ENCODE measurements at regions not wholly inside any gene's neighbourhood (a gene's known extent, or its start where the extent isn't known, plus 50 kb on each side); places are given as distances from the start of the nearest gene placed in this dataset.

- Histone ChIP-seq H3K36me3 (no peaks in the 10 kb centered on the region), H3K27ac (replicated peaks in 1 of 4) (no peak overlapping the region), H3K4me3 (no peak overlapping the region), H3K4me1 (peaks cover 7 to 23% (median 14%) of the 10 kb centered on the region in 4 donors), H3K27me3 (no peaks in the 10 kb centered on the region), H3K9me3 (no peaks in the 10 kb centered on the region)
- 73% methylated on average over 2 of the region's 2 CpGs for WGBS
- DNase-seq (ENCODE audit: extremely low spot score), result no peak
- intact Hi-C loops (cut with DNase I), result no loop called here
- TF ChIP-seq POLR2AphosphoS5 (IDR thresholded peaks at IDR 0.05) (no peak), CTCF (IDR thresholded peaks at IDR 0.05) (no peak), EP300 (IDR thresholded peaks at IDR 0.05) (no peak), POLR2A (IDR thresholded peaks at IDR 0.05; ENCODE audit: low read depth) (no peak)
Measured at GRCh38 chr6:22658183-22658582, 88.8 kb downstream of the HDGFL1 start.

- no peak overlapping the region for H3K4me3 ChIP-seq
- DNase-seq (ENCODE audit: extremely low spot score), result no peak
- H3K27me3 ChIP-seq, result no peaks in the 10 kb centered on the region
- H3K27ac ChIP-seq (replicated peaks in 1 of 4), result no peak overlapping the region
- 67% methylated on average over 1 of the region's 1 CpG for WGBS
- no peaks in the 10 kb centered on the region for H3K36me3 ChIP-seq
- H3K9me3 ChIP-seq, result no peaks in the 10 kb centered on the region
- H3K4me1 ChIP-seq, result peaks cover 7 to 23% (median 11%) of the 10 kb centered on the region in 4 donors
- intact Hi-C loops (cut with DNase I), result no loop called here
- no peak for TF ChIP-seq POLR2AphosphoS5 (IDR thresholded peaks at IDR 0.05)
- no peak for TF ChIP-seq EP300 (IDR thresholded peaks at IDR 0.05)
- no peak for TF ChIP-seq CTCF (IDR thresholded peaks at IDR 0.05)
- no peak for TF ChIP-seq POLR2A (IDR thresholded peaks at IDR 0.05; ENCODE audit: low read depth)
Measured at GRCh38 chr6:22658934-22659333, 89.6 kb downstream of the HDGFL1 start.

DNA sequence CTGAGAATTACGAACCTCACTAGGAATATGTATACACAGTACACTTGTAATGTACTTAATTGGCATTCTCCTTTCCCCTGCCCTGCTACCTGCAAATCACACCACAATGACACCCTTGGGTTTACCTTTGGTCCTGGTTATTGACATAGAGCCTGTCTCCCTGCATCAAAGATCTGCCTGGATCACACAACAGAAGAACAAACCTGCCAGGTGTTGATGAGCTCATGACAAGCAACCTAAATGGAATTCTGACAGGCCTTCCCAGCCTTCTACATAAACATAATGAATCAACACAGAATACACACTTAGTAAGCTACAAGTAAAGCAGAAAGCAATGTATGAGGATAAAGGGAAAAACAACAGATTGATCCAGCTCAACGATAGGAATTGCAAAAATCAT is 95.6 kb downstream of the HDGFL1 start:
- TF ChIP-seq POLR2A (IDR thresholded peaks at IDR 0.05; ENCODE audit: low read depth) (no peak), EP300 (IDR thresholded peaks at IDR 0.05) (no peak), CTCF (IDR thresholded peaks at IDR 0.05) (no peak), POLR2AphosphoS5 (IDR thresholded peaks at IDR 0.05) (no peak)
- intact Hi-C loops (cut with DNase I), result no loop called here
- Histone ChIP-seq H3K27ac (replicated peaks in 1 of 4) (no peak overlapping the region), H3K4me3 (no peak overlapping the region), H3K4me1 (peaks cover 0 to 17% (median 5%) of the 10 kb centered on the region in 4 donors), H3K36me3 (no peaks in the 10 kb centered on the region), H3K9me3 (no peaks in the 10 kb centered on the region), H3K27me3 (no peaks in the 10 kb centered on the region)
- no peak for DNase-seq (ENCODE audit: extremely low spot score)
- WGBS, result 90% methylated on average over 2 of the region's 2 CpGs

DNA sequence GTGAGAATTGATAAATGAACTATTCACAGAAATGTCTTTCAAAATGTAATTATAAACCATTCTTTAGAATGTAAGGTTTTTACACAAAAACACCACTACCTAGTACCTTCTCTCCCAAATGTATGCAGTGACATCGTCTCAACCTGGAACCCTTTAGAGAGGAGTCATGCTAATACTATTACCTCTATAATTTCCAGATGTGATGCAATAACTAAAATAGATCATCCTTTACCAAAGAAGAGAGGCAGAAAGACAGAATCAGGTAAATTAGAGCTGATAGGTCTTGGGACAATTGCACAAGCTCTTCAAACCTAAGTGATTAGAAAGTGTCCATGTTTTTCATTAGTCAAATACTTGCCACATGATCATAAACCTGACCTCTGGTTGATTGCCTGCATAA is 96.7 kb downstream of the HDGFL1 start:
- TF ChIP-seq POLR2AphosphoS5 (IDR thresholded peaks at IDR 0.05), result no peak
- no peak for TF ChIP-seq POLR2A (IDR thresholded peaks at IDR 0.05; ENCODE audit: low read depth)
- no peak for TF ChIP-seq CTCF (IDR thresholded peaks at IDR 0.05)
- no peak for TF ChIP-seq EP300 (IDR thresholded peaks at IDR 0.05)
- DNase-seq (ENCODE audit: extremely low spot score), result no peak
- 95% methylated on average over 1 of the region's 1 CpG for WGBS

GRCh38 chr6:22666586-22666985 is 97.2 kb downstream of the HDGFL1 start:
- WGBS, result 64% methylated on average over 2 of the region's 2 CpGs
- no peak overlapping the region for H3K27ac ChIP-seq (replicated peaks in 1 of 4)
- intact Hi-C loops (cut with DNase I), result no loop called here
- TF ChIP-seq POLR2A (IDR thresholded peaks at IDR 0.05; ENCODE audit: low read depth), result no peak
- TF ChIP-seq CTCF (IDR thresholded peaks at IDR 0.05), result no peak
- TF ChIP-seq EP300 (IDR thresholded peaks at IDR 0.05), result no peak
- TF ChIP-seq POLR2AphosphoS5 (IDR thresholded peaks at IDR 0.05), result no peak
- no peaks in the 10 kb centered on the region for H3K9me3 ChIP-seq
- DNase-seq (ENCODE audit: extremely low spot score), result no peak
- no peaks in the 10 kb centered on the region for H3K36me3 ChIP-seq
- H3K4me1 ChIP-seq, result peaks cover 0 to 17% (median 7%) of the 10 kb centered on the region in 4 donors
- H3K4me3 ChIP-seq, result no peak overlapping the region
- H3K27me3 ChIP-seq, result no peaks in the 10 kb centered on the region

More for the DNA sequence above, 96.7 kb downstream of the HDGFL1 start:
- no peaks in the 10 kb centered on the region for H3K9me3 ChIP-seq
- H3K27ac ChIP-seq (replicated peaks in 1 of 4), result no peak overlapping the region
- no peaks in the 10 kb centered on the region for H3K36me3 ChIP-seq
- H3K4me3 ChIP-seq, result no peak overlapping the region
- peaks cover 0 to 17% (median 7%) of the 10 kb centered on the region in 4 donors for H3K4me1 ChIP-seq
- intact Hi-C loops (cut with DNase I), result no loop called here
- H3K27me3 ChIP-seq, result no peaks in the 10 kb centered on the region

Measured in esophagus muscularis mucosa (tissue), 4 donors.